ENCODE measurements at regions not wholly inside any gene's neighbourhood (a gene's known extent, or its start where the extent isn't known, plus 50 kb on each side); places are given as distances from the start of the nearest gene placed in this dataset.

- intact Hi-C loops (cut with micrococcal nuclease): no loop called here
- H3K4me3 Mint-ChIP-seq (ENCODE audit: low read depth): no peak overlapping the region
- H3K4me1 Mint-ChIP-seq (ENCODE audit: low read depth): no peaks in the 10 kb centered on the region
- no peak for DNase-seq (ENCODE audit: low spot score)
- no peaks in the 10 kb centered on the region for H3K36me3 Mint-ChIP-seq (ENCODE audit: low read depth)
- H3K9me3 Mint-ChIP-seq: no peaks in the 10 kb centered on the region
- no peak overlapping the region for H3K27ac Mint-ChIP-seq
- H3K27me3 Mint-ChIP-seq (ENCODE audit: low read depth): peaks cover 3% of the 10 kb centered on the region
These were observed 86.0 kb upstream of the DYNLRB2 start for GRCh38 chr16:80454802-80455201.

GRCh38 chr16:80449392-80449791 lies 91.4 kb upstream of the DYNLRB2 start:
- intact Hi-C loops (cut with micrococcal nuclease): no loop called here
- Mint-ChIP-seq H3K27ac (no peak overlapping the region), H3K9me3 (no peaks in the 10 kb centered on the region), H3K4me3 (ENCODE audit: low read depth) (no peak overlapping the region), H3K27me3 (ENCODE audit: low read depth) (peaks cover 2% of the 10 kb centered on the region), H3K36me3 (ENCODE audit: low read depth) (no peaks in the 10 kb centered on the region), H3K4me1 (ENCODE audit: low read depth) (no peaks in the 10 kb centered on the region)
- no peak for DNase-seq (ENCODE audit: low spot score)

GRCh38 chr16:80447241-80447640 lies 93.6 kb upstream of the DYNLRB2 start:
- no peak overlapping the region for H3K4me3 Mint-ChIP-seq (ENCODE audit: low read depth)
- no peak overlapping the region for H3K27ac Mint-ChIP-seq
- intact Hi-C loops (cut with micrococcal nuclease): no loop called here
- no peaks in the 10 kb centered on the region for H3K36me3 Mint-ChIP-seq (ENCODE audit: low read depth)
- H3K27me3 Mint-ChIP-seq (ENCODE audit: low read depth): peaks cover 4% of the 10 kb centered on the region
- no peaks in the 10 kb centered on the region for H3K4me1 Mint-ChIP-seq (ENCODE audit: low read depth)
- H3K9me3 Mint-ChIP-seq: no peaks in the 10 kb centered on the region
- no peak for DNase-seq (ENCODE audit: low spot score)

- intact Hi-C loops (cut with micrococcal nuclease): no loop called here
- no peak overlapping the region for H3K27ac Mint-ChIP-seq
- no peaks in the 10 kb centered on the region for H3K9me3 Mint-ChIP-seq
- H3K4me1 Mint-ChIP-seq (ENCODE audit: low read depth): no peaks in the 10 kb centered on the region
- no peak for DNase-seq (ENCODE audit: low spot score)
- no peak overlapping the region for H3K4me3 Mint-ChIP-seq (ENCODE audit: low read depth)
- H3K36me3 Mint-ChIP-seq (ENCODE audit: low read depth): no peaks in the 10 kb centered on the region
- peaks cover 5% of the 10 kb centered on the region for H3K27me3 Mint-ChIP-seq (ENCODE audit: low read depth)
These were observed 98.0 kb upstream of the DYNLRB2 start for GRCh38 chr16:80442779-80443178.

- Mint-ChIP-seq H3K27me3 (ENCODE audit: low read depth) (peaks cover 5% of the 10 kb centered on the region), H3K4me3 (ENCODE audit: low read depth) (no peak overlapping the region), H3K27ac (no peak overlapping the region), H3K9me3 (no peaks in the 10 kb centered on the region), H3K36me3 (ENCODE audit: low read depth) (no peaks in the 10 kb centered on the region), H3K4me1 (ENCODE audit: low read depth) (no peaks in the 10 kb centered on the region)
- DNase-seq (ENCODE audit: low spot score): no peak
- intact Hi-C loops (cut with micrococcal nuclease): no loop called here
These were observed 98.9 kb upstream of the DYNLRB2 start for GRCh38 chr16:80441935-80442334.

- intact Hi-C loops (cut with micrococcal nuclease): no loop called here
- H3K9me3 Mint-ChIP-seq: no peaks in the 10 kb centered on the region
- H3K4me1 Mint-ChIP-seq (ENCODE audit: low read depth): no peaks in the 10 kb centered on the region
- H3K4me3 Mint-ChIP-seq (ENCODE audit: low read depth): no peak overlapping the region
- no peaks in the 10 kb centered on the region for H3K36me3 Mint-ChIP-seq (ENCODE audit: low read depth)
- peaks cover 5% of the 10 kb centered on the region for H3K27me3 Mint-ChIP-seq (ENCODE audit: low read depth)
- DNase-seq (ENCODE audit: low spot score): no peak
- H3K27ac Mint-ChIP-seq: no peak overlapping the region
These were observed 100.1 kb upstream of the DYNLRB2 start for GRCh38 chr16:80440667-80441066.

- DNase-seq (ENCODE audit: low spot score): no peak
- intact Hi-C loops (cut with micrococcal nuclease): no loop called here
- Mint-ChIP-seq H3K4me1 (ENCODE audit: low read depth) (no peaks in the 10 kb centered on the region), H3K4me3 (ENCODE audit: low read depth) (no peak overlapping the region), H3K9me3 (no peaks in the 10 kb centered on the region), H3K36me3 (ENCODE audit: low read depth) (no peaks in the 10 kb centered on the region), H3K27me3 (ENCODE audit: low read depth) (peaks cover 3% of the 10 kb centered on the region), H3K27ac (no peak overlapping the region)
These were observed 103.1 kb upstream of the DYNLRB2 start for GRCh38 chr16:80437707-80438106.

- Mint-ChIP-seq H3K4me3 (ENCODE audit: low read depth) (no peak overlapping the region), H3K4me1 (ENCODE audit: low read depth) (no peaks in the 10 kb centered on the region), H3K27me3 (ENCODE audit: low read depth) (peaks cover 6% of the 10 kb centered on the region), H3K36me3 (ENCODE audit: low read depth) (no peaks in the 10 kb centered on the region), H3K27ac (no peak overlapping the region), H3K9me3 (no peaks in the 10 kb centered on the region)
- intact Hi-C loops (cut with micrococcal nuclease): no loop called here
- DNase-seq (ENCODE audit: low spot score): no peak
These were observed 104.3 kb upstream of the DYNLRB2 start for GRCh38 chr16:80436510-80436909.

GRCh38 chr16:80433623-80434022 lies 107.2 kb upstream of the DYNLRB2 start:
- Mint-ChIP-seq H3K27me3 (ENCODE audit: low read depth) (peaks cover 2% of the 10 kb centered on the region), H3K27ac (no peak overlapping the region), H3K9me3 (no peaks in the 10 kb centered on the region), H3K36me3 (ENCODE audit: low read depth) (no peaks in the 10 kb centered on the region), H3K4me3 (ENCODE audit: low read depth) (no peak overlapping the region), H3K4me1 (ENCODE audit: low read depth) (no peaks in the 10 kb centered on the region)
- no peak for DNase-seq (ENCODE audit: low spot score)
- intact Hi-C loops (cut with micrococcal nuclease): no loop called here

- intact Hi-C loops (cut with micrococcal nuclease): no loop called here
- Mint-ChIP-seq H3K36me3 (ENCODE audit: low read depth) (no peaks in the 10 kb centered on the region), H3K27ac (no peak overlapping the region), H3K4me3 (ENCODE audit: low read depth) (no peak overlapping the region), H3K4me1 (ENCODE audit: low read depth) (no peaks in the 10 kb centered on the region), H3K27me3 (ENCODE audit: low read depth) (peaks cover 2% of the 10 kb centered on the region), H3K9me3 (no peaks in the 10 kb centered on the region)
- DNase-seq (ENCODE audit: low spot score): no peak
These were observed 113.0 kb upstream of the DYNLRB2 start for GRCh38 chr16:80427795-80428194.

GRCh38 chr16:80418517-80419355 lies 122.1 kb upstream of the DYNLRB2 start:
- H3K36me3 Mint-ChIP-seq (ENCODE audit: low read depth): no peaks in the 10 kb centered on the region
- no peak overlapping the region for H3K27ac Mint-ChIP-seq
- no peak for DNase-seq (ENCODE audit: low spot score)
- intact Hi-C loops (cut with micrococcal nuclease): no loop called here
- no peaks in the 10 kb centered on the region for H3K9me3 Mint-ChIP-seq
- no peaks in the 10 kb centered on the region for H3K4me1 Mint-ChIP-seq (ENCODE audit: low read depth)
- H3K4me3 Mint-ChIP-seq (ENCODE audit: low read depth): no peak overlapping the region
- no peaks in the 10 kb centered on the region for H3K27me3 Mint-ChIP-seq (ENCODE audit: low read depth)

- H3K27ac Mint-ChIP-seq: no peak overlapping the region
- H3K27me3 Mint-ChIP-seq (ENCODE audit: low read depth): no peaks in the 10 kb centered on the region
- DNase-seq (ENCODE audit: low spot score): no peak
- no peak overlapping the region for H3K4me3 Mint-ChIP-seq (ENCODE audit: low read depth)
- H3K4me1 Mint-ChIP-seq (ENCODE audit: low read depth): no peaks in the 10 kb centered on the region
- no peaks in the 10 kb centered on the region for H3K36me3 Mint-ChIP-seq (ENCODE audit: low read depth)
- no peaks in the 10 kb centered on the region for H3K9me3 Mint-ChIP-seq
- intact Hi-C loops (cut with micrococcal nuclease): no loop called here
These were observed 123.0 kb upstream of the DYNLRB2 start for GRCh38 chr16:80417706-80418271.

- no peak overlapping the region for H3K4me3 Mint-ChIP-seq (ENCODE audit: low read depth)
- no peaks in the 10 kb centered on the region for H3K9me3 Mint-ChIP-seq
- DNase-seq (ENCODE audit: low spot score): no peak
- intact Hi-C loops (cut with micrococcal nuclease): no loop called here
- no peaks in the 10 kb centered on the region for H3K4me1 Mint-ChIP-seq (ENCODE audit: low read depth)
- H3K27ac Mint-ChIP-seq: no peak overlapping the region
- no peaks in the 10 kb centered on the region for H3K36me3 Mint-ChIP-seq (ENCODE audit: low read depth)
- peaks cover 5% of the 10 kb centered on the region for H3K27me3 Mint-ChIP-seq (ENCODE audit: low read depth)
These were observed 132.8 kb upstream of the DYNLRB2 start for GRCh38 chr16:80408014-80408413.

Measured in activated T-helper 2 cell treated with anti-CD3 and anti-CD28 coated beads, Interferon-gamma antibody, Interleukin-2, Interleukin-4, amounts not matched to agents 10 μg/mL and 5 μg/mL and 100 μg/mL, durations not matched to agents 14 hours and 24 hours and 36 hours (primary cell).